Chondrocyte (in vitro differentiated cells): ENCODE measurements at regions not wholly inside any gene's neighbourhood (a gene's known extent, or its start where the extent isn't known, plus 50 kb on each side); places are given as distances from the start of the nearest gene placed in this dataset.

Experiments
- DNase-seq: peaks from one replicate; pipeline ENCODE4 v3.0.0; 2021; ENCODE audit warnings: mixed read lengths, low spot score
- H3K27ac Mint-ChIP-seq: one replicate; pipeline ENCODE4 v1.8.0; 2021; ENCODE audit warnings: mild to moderate bottlenecking, moderate library complexity, mixed read lengths; ENCODE audit not compliant: unreplicated experiment
- H3K27me3 Mint-ChIP-seq: 2 replicates; pipeline ENCODE4 v1.8.0; 2021; ENCODE audit warnings: low read depth, mixed read lengths
- H3K36me3 Mint-ChIP-seq: 2 replicates; pipeline ENCODE4 v1.8.0; 2021; ENCODE audit warnings: low read depth, mixed read lengths
- H3K4me1 Mint-ChIP-seq: 2 replicates; pipeline ENCODE4 v1.8.0; 2021; ENCODE audit warnings: low read depth, mild to moderate bottlenecking, mixed read lengths
- H3K4me3 Mint-ChIP-seq: one replicate; pipeline ENCODE4 v1.8.0; 2021; ENCODE audit warnings: mild to moderate bottlenecking, moderate library complexity, mixed read lengths; ENCODE audit not compliant: unreplicated experiment
- H3K9me3 Mint-ChIP-seq: 2 replicates; pipeline ENCODE4 v1.8.0; 2021; ENCODE audit warnings: low read depth, mixed read lengths
- TF ChIP-seq, protein P1 (sequence below): fragments of 200-600 bp; sonication (generic); IDR thresholded peaks from 2 replicates; pipeline ENCODE4 v1.5.0; 2021; ENCODE audit warnings: antibody characterized with exemption, mild to moderate bottlenecking, moderate library complexity

DNA sequence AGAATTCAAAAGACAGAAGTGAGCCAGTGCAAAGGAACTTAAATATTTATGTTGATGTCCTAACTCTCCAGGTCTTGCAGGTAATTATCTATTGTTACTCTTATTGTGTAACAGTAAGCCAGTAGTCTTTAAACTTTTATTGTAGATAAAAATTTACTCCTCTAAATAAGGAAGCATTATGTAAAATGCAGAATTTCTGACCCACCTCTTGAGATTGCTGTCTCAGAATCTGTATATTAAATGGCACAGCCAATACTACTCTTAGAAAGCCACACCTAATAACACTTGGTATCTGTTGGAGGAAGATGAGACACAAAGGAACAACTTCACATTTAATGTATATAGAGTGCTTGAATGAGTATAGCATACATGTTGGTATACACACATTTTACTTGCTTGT is 613.5 kb upstream of the ZNF804A start:
- no peaks in the 10 kb centered on the region for H3K27me3 Mint-ChIP-seq
- no peaks in the 10 kb centered on the region for H3K36me3 Mint-ChIP-seq
- TF ChIP-seq, protein P1, sequence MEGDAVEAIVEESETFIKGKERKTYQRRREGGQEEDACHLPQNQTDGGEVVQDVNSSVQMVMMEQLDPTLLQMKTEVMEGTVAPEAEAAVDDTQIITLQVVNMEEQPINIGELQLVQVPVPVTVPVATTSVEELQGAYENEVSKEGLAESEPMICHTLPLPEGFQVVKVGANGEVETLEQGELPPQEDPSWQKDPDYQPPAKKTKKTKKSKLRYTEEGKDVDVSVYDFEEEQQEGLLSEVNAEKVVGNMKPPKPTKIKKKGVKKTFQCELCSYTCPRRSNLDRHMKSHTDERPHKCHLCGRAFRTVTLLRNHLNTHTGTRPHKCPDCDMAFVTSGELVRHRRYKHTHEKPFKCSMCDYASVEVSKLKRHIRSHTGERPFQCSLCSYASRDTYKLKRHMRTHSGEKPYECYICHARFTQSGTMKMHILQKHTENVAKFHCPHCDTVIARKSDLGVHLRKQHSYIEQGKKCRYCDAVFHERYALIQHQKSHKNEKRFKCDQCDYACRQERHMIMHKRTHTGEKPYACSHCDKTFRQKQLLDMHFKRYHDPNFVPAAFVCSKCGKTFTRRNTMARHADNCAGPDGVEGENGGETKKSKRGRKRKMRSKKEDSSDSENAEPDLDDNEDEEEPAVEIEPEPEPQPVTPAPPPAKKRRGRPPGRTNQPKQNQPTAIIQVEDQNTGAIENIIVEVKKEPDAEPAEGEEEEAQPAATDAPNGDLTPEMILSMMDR = no peak
- peaks cover 7% of the 10 kb centered on the region for H3K9me3 Mint-ChIP-seq
- no peaks in the 10 kb centered on the region for H3K4me1 Mint-ChIP-seq
- H3K4me3 Mint-ChIP-seq = no peak overlapping the region
- no peak for DNase-seq
- no peak overlapping the region for H3K27ac Mint-ChIP-seq

DNA sequence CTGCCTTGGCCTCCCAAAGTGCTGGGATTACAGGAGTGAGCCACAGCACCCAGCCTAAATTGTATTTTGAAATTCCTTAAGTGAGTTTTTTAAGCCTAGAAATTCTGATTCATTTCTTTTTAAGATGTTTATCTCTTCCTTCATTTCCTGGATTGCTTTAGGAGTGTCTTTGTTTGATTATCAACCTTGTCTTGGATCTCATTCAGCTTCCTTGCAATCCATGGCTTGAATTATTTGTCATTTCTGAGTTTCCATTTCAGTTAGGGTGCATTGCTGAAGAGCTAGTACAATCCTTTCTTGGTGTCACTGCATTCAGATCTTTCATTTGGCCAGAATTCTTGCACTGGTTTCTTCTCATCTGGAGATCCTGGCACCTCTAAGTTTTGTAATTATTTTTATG is 606.4 kb upstream of the ZNF804A start:
- H3K27ac Mint-ChIP-seq = no peak overlapping the region
- no peak overlapping the region for H3K4me3 Mint-ChIP-seq

DNA sequence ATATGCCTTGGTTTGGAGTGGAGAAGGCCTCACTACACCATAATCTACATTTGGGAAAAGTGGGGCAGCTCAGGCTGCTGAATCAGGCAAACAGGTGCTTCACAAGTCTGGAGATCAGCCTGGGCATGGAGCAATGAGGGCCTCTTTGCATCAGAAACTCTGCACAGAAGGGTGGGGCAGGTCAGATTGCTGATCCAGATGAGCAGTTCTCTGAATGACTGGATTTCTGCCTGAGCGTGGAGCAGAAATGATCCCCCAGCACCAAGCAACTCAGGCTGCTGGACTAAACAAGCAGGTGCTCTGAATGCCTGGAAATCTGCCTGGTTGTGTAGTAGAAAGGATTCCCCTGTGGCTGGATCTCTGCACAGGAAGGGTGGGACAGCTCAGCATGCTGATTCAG is 605.3 kb upstream of the ZNF804A start:
- Mint-ChIP-seq H3K4me1 (no peaks in the 10 kb centered on the region), H3K27me3 (peaks cover 4% of the 10 kb centered on the region), H3K4me3 (no peak overlapping the region), H3K36me3 (no peaks in the 10 kb centered on the region), H3K27ac (no peak overlapping the region), H3K9me3 (no peaks in the 10 kb centered on the region)
- TF ChIP-seq, protein P1 = no peak
- DNase-seq = no peak

More for the DNA sequence above, 606.4 kb upstream of the ZNF804A start:
- Mint-ChIP-seq H3K27me3 (peaks cover 1% of the 10 kb centered on the region), H3K9me3 (peaks cover 3% of the 10 kb centered on the region), H3K4me1 (no peaks in the 10 kb centered on the region), H3K36me3 (no peaks in the 10 kb centered on the region)
- TF ChIP-seq, protein P1 = no peak
- no peak for DNase-seq

DNA sequence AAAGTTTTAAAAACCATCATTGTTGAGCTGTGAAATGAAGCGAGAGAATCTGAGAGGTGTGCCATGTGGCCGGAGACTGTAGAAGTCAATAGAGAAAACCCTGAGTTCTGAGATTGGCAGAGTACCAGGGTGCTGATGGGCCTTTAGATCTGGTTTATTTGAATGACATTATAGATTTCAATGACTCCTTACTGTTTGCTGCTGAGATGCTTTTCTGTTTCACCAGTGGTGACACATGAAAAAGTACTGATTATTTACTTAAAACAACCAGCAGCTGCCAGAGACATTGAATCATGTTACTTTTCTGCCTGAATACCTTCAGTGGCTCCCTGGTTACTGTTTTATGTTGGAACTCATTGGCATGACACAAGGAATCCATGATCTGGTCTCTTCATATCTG is 602.7 kb upstream of the ZNF804A start:
- Mint-ChIP-seq H3K27ac (no peak overlapping the region), H3K36me3 (no peaks in the 10 kb centered on the region), H3K9me3 (no peaks in the 10 kb centered on the region), H3K4me1 (no peaks in the 10 kb centered on the region), H3K27me3 (peaks cover 4% of the 10 kb centered on the region), H3K4me3 (no peak overlapping the region)
- no peak for DNase-seq
- TF ChIP-seq, protein P1 = no peak

DNA sequence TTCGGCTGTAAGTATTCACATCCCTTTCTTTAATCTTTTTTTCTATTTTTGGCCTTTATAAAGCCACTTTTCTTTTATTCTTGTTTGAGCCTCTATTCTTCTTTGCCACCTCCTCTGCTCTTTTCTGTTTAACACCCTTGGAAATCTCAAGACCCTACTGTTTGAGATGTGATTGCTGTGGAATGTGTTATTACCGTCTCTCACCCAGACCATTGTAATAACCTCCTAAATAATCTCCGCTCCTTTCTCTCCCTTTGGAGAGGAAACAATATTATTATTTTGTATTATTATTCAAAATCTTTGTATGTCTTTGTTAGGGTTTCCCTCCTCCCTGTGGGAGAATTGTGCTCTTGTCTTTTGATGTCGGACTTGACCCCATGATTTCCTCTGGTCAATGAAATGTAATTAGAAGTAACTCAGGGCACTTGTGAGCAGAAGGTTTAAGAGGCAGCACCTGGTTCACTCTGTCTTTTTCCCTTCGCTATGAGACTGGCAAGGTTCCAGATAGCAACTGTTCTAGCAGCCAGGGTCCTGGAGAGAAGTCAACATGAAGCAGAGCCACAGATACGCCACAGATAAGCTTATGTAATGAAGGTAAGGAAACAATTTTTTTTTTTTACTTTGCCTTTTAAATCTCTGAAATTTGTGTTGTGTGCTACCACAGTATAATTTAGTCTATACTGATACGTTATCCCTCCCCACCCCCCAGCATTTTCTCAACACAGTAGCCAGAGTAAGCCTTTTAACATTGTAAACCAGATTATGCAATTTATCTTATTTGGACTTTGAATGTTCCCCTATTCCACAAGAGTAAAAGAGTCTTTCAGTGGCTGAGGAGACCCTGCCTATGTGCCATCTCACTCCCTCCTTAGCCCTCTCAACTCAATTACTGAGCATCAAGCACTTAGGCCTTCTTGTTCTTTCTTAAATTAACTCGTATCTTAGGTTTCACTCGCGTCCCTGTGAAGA is 601.2 kb upstream of the ZNF804A start:
- H3K27ac Mint-ChIP-seq = no peak overlapping the region
- H3K36me3 Mint-ChIP-seq = no peaks in the 10 kb centered on the region
- peaks cover 3% of the 10 kb centered on the region for H3K27me3 Mint-ChIP-seq
- H3K4me3 Mint-ChIP-seq = no peak overlapping the region
- TF ChIP-seq, protein P1 = no peak
- no peaks in the 10 kb centered on the region for H3K4me1 Mint-ChIP-seq
- DNase-seq = no peak
- no peaks in the 10 kb centered on the region for H3K9me3 Mint-ChIP-seq
